Neuronal stem cell (in vitro differentiated cells): ENCODE measurements at regions not wholly inside any gene's neighbourhood (a gene's known extent, or its start where the extent isn't known, plus 50 kb on each side); places are given as distances from the start of the nearest gene placed in this dataset. TPM values are rescaled to one million over a fixed set of nuclear protein-coding genes. Genes with fewer than 3 reads are reported as not detected.

Experiments
- small RNA-seq: library from polyadenylated mRNA; stranded (forward); fragments of <200 nt; extraction: miRNeasy Mini kit (QIAGEN cat#:217004); gene quantifications from one replicate; pipeline ENCODE3, GENCODE V24; 2013; ENCODE audit not compliant: insufficient read depth

Small RNA genes in the stretch of these regions (small RNA-seq; reads per million reads assigned to genes)
- gene RNU6-279P (not detected), gene RNU6-871P (not detected)
